ENCODE measurements at regions not wholly inside any gene's neighbourhood (a gene's known extent, or its start where the extent isn't known, plus 50 kb on each side); places are given as distances from the start of the nearest gene placed in this dataset.
"Not testable (repeated sequence)": the region's sequence is repeated elsewhere in the genome, so short reads cannot be mapped to it uniquely, and the experiment has no call there.

- DNase-seq = no peak
These were observed 51.8 kb downstream of the ASCL4 start for GRCh38 chr12:107826276-107826675.

GRCh38 chr12:107829271-107829670 is 54.8 kb downstream of the ASCL4 start:
- no peak for DNase-seq

DNA sequence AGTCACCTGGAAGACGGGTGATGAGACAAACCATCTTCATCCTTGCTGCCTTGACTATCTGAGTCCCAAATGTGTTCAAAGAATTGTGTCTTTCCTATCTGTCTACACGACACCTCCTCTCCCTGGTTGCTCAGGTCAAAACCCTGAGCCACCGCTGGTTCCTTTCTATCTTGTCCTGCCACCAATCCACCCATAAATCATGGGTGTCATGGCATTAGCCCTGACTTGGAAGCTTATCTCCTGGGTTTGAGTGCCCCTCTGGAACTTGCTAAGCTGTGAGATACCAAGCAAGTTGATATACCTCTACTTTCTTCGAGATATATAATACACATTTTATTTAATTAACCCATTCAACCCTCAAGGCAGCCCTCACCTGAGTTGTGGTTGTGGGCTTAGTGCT is 57.9 kb downstream of the ASCL4 start:
- no peak for DNase-seq

DNA sequence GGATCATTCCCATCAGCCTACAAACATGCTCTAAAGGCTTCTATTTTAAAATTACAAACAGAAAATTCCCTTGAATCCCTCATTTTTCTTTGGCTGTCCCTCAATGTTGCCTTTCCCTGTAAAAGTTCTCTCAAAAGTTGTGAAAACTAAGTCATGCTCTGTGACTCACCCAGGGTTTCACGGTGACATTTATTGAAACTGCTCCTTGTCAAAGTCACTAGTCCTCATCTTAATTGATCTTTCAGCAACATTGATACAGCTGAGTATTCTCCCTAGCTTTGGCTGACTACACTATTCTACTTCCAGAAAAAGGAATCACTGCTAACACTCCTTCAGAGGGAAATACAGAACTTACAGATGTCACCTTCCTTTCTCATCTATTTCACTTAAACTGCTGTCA is 65.7 kb downstream of the ASCL4 start:
- no peak for DNase-seq

GRCh38 chr12:107843351-107844311 is 69.1 kb downstream of the ASCL4 start:
- DNase-seq = no peak

DNA sequence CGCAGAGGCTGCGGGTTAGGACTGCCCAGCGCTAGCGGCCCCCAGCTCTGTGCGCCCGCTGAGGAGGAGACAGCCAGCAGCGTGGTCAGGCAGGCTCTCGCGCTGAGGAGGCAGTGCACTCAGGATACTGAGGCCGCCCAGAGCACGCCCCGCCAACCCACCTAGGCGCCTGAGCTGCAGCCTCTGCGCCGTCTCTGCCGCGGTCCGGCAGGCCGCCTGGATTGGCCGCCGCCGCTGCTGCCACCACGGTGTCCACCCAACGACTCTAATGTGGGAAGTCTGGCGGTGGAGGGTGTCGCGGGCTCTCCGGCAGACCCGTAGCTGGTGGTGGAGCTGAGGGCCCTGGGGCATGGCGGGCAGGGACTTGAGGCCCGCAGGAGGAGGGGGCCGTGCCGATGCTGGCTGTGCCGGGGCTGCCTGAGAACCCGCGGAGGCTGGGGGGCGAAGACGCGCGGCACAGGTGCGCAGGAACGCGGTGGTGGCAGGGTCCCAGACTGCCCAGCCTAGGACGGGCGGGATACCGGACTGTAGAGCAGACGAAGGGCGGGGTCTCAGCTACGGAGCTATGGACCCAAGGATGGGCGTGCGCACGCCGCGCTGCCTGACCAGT is 69.9 kb downstream of the ASCL4 start:
- no peak for DNase-seq

GRCh38 chr12:107845226-107845979 is 70.9 kb downstream of the ASCL4 start:
- no peak for DNase-seq

DNA sequence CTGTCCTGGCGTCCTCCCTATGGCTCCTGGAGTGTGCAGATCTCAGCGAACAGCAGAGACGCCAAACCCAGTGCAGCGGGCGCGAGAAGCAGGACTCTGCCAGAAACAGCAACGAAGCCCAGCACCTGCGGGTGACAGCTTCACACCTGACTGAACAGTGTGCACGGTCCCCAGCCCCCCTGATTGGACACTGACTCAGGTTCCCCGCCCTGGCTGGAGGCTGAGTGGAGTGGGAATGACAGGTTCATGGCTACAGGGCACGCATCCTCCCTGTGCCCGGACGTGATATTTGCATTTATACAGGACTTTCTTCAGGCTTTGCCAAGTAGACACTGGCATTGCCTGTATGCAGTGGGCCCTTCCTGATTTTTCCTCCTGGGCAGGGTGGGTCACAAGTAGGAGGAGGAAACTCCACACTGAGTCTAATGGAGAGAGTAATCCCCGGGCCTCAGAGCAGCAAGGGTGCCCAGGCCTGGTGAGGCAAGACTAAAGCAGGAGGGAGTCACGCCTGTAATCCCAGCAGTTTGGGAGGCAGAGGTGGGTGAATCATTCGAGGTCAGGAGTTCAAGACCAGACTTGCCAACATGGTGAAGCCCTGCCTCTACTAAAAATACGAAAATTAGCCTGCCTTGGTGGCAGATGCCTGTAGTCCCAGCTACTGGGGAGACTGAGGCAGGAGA is 71.6 kb downstream of the ASCL4 start:
- DNase-seq = no peak

DNA sequence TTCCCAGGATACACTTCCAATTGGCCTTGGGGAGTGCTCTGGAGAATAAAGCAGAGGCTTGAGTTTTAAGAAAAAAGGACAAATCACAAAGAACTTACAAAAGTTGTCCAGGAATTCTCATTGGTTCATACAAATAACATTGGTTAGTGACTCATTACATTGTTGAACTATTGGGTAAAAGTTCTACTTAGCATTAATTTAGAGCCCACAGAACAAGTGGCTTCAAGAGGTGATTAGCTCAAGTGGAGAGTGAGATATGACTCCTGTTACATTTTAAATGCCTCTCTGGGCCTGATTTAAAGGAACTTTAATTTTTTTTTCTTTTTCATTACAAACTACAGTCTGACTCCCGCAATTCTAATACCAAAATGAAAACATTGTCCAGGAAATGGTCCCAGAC is 72.9 kb downstream of the ASCL4 start:
- no peak for DNase-seq

GRCh38 chr12:107847830-107848229 is 73.3 kb downstream of the ASCL4 start:
- no peak for DNase-seq

DNA sequence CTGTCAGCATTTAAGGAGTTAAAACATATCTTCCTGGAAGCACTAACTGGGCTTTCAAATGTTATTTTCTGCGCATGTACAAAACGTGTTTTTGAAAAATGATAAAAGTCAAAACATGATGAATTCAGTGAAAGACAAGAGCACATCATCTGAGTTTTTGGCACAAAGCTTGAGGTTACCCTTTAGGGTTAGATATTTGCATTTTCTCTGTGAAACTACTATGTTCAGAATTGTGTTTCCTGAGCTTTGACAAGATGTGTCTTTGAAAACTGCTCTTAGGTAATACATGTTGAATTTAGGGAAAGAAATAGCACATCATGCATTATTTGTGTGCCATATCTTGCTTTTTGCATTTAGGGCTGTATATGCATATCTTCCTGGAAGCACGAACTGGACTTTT is 79.0 kb downstream of the ASCL4 start:
- no peak for DNase-seq

DNA sequence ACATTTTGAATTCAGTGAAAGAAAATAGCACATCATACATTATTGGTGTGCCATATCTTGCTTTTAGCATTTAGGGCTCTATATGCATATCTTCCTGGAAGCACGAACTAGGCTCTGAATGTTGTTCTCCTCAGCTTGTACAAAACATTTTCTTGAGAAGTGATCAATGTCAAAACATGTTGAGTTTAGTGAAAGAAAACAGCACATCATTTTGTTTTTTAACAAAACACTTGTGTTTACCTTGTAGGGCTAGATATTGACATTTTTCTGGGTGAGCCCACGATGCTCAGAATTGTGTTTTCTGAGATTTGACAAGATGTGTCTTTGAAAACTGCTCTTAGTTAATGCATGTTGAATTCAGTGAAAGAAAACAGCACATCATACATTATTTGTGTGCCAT is 81.0 kb downstream of the ASCL4 start:
- no peak for DNase-seq

GRCh38 chr12:107856096-107856495 is 81.6 kb downstream of the ASCL4 start:
- DNase-seq = no peak

DNA sequence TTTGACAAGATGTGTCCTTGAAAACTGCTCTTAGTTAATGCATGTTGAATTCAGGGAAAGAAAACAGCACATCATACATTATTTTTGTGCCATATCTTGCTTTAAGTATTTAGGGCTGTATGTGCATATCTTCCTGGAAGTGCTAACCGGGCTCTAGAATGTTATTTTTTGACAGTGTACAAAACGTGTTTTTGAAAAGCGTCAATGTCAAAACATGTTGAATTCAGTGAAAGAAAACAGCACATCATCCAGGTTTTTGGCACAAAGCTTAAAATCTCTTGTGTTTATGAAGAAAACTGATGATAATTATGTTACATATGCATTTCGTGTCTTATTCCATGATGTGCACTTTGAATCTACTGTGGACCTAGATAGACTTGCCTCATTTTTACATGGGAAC is 82.7 kb downstream of the ASCL4 start:
- no peak for DNase-seq

DNA sequence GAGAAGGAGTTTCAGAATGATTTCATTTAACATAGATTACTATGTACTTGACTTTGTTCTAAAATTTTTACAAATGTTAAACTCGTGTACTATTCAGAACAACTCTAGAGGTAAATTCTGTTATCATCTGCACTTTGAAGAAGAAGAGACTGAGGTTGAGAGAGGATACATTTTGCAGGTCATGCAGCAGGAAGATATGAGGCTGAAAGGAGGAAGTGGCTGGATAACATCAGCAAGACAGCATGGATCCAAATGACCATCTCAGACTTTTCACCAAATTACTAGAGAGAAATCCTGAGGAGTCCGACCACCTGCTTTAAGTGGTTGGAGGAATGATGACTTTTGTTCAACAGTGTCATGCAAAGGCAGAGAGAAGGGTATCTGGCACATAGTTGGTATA is 84.9 kb downstream of the ASCL4 start:
- DNase-seq = no peak

DNA sequence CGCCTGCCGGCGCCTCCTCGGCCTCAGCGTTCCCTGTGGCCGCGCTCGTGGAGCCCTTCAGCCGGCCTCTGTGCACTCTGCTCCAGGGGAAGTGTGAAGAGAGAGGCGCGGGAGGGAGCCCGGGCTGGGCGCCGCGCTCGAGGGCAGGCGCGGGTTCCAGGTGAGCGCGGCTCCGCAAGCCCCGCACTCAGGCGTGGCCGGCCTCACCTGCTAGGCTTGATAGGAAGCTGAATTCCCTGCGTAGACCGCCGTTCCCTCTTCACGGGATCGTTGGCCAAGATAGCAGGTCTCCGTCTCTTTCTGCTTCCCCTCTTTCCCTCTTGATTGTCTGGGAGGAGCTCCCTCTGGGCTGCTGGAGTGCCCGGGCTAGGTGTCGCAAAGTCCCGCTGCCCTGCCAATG is 89.7 kb downstream of the ASCL4 start:
- no peak for DNase-seq

GRCh38 chr12:107864727-107865126 is 90.2 kb downstream of the ASCL4 start:
- DNase-seq = not testable (repeated sequence)

DNA sequence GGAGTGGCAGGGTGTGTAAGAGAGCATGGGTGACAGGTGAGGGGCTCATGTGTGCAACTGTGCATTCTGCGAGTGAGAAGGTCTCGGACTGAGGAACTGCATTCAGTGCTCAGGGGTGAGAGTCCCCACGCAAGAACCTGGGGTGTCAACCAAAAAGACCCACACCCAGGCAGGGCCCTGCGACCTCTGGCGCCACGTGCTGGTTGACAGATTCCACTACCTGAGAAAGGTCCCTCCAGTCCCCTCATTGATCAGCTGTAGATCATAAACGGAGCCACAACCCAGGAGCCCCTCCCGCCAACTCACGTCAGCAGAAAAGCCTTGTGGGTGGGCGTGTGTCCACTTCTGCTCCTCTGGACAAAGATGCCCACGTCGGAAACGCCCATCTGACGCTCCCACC is 98.7 kb downstream of the ASCL4 start:
- no peak for DNase-seq

DNA sequence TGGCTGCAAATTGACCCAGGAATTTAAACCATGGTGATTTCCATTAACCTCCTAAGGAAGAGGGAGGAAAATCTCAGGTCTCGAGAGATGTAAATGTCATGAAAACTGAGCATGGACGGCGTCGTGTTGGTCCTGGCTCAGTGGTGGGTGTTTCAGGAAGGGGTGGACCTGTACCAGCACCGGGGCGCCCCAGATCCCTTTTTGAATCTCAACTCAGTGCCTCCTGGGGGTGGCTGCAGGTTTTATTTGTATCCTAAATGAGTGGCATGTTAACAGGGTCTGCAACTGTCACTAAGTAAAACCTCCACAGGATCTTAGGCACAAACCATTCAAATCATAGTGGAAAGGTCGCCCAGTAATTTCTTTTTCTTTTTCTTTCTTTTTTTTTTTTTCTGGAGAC is 101.3 kb downstream of the ASCL4 start:
- no peak for DNase-seq

- DNase-seq = peak; percentile 6
These were observed 110.5 kb downstream of the ASCL4 start for GRCh38 chr12:107884769-107885694.

- DNase-seq = no peak
These were observed 114.3 kb downstream of the ASCL4 start for GRCh38 chr12:107888789-107889188.

DNA sequence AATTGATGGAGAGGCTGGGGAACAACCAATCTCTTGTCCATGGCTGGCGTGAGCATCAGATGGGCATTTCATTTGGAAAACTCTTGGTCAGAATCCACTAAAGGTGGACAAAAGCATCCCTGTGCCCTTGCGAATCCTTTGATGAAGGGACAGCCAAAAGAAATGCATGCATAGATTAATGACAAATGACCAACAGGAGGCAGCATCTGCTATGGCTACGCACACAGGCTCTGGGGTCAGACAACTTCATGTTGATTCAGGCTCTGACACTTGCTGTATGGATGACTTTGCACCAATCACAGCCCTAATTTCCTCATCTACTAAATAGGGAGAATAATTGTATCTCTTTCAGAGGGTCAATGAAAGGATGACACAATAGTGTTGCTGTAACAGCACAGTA is 117.5 kb downstream of the ASCL4 start:
- DNase-seq = no peak
